Mesenchymal stem cell (in vitro differentiated cells and primary cell): ENCODE measurements at regions not wholly inside any gene's neighbourhood (a gene's known extent, or its start where the extent isn't known, plus 50 kb on each side); places are given as distances from the start of the nearest gene placed in this dataset.

Experiments
- DNase-seq: peaks from one replicate; pipeline ENCODE4 v3.0.0-alpha.2; 2013
- H2AFZ ChIP-seq: one replicate; pipeline ENCODE4 v1.6.1; 2013; ENCODE audit warnings: low read depth, mild to moderate bottlenecking, control low read depth, inconsistent platforms, low read length, moderate library complexity
- H2AK5ac ChIP-seq: 2 replicates; pipeline ENCODE4 v1.6.1; 2013; ENCODE audit warnings: low read length, moderate library complexity, mild to moderate bottlenecking, inconsistent platforms; ENCODE audit not compliant: severe bottlenecking
- H2BK120ac ChIP-seq: one replicate; pipeline ENCODE4 v1.6.1; 2013; ENCODE audit warnings: low read depth, mild to moderate bottlenecking, inconsistent platforms, low read length, moderate library complexity
- H2BK12ac ChIP-seq, 2 experiments: one replicate each; pipeline ENCODE4 v1.6.1; 2013; ENCODE audit warnings: inconsistent platforms in 2 of 2, low read length in 2 of 2, mild to moderate bottlenecking in 2 of 2, moderate library complexity in 2 of 2, control low read depth in 1 of 2
- H2BK15ac ChIP-seq: one replicate; pipeline ENCODE4 v1.6.1; 2013; ENCODE audit warnings: mild to moderate bottlenecking, low read depth, inconsistent platforms; ENCODE audit not compliant: poor library complexity, severe bottlenecking
- H2BK5ac ChIP-seq: 2 replicates; pipeline ENCODE4 v1.6.1; 2013; ENCODE audit warnings: low read depth, mild to moderate bottlenecking, low read length, control low read depth, inconsistent platforms; ENCODE audit not compliant: poor library complexity, severe bottlenecking
- H3K14ac ChIP-seq, 2 experiments: one replicate each; pipeline ENCODE4 v1.6.1; 2013; ENCODE audit warnings: inconsistent platforms in 2 of 2, low read length in 2 of 2, control low read depth in 1 of 2, mild to moderate bottlenecking in 1 of 2, moderate library complexity in 1 of 2
- H3K18ac ChIP-seq, 2 experiments: one replicate each; pipeline ENCODE4 v1.6.1; 2013; ENCODE audit warnings: inconsistent platforms in 2 of 2, low read length in 2 of 2, control low read depth in 1 of 2, low read depth in 1 of 2, mild to moderate bottlenecking in 1 of 2
- H3K23ac ChIP-seq, 2 experiments: one replicate each; pipeline ENCODE4 v1.6.1; 2013; ENCODE audit warnings: inconsistent platforms in 2 of 2, low read length in 2 of 2, mild to moderate bottlenecking in 2 of 2, moderate library complexity in 2 of 2, control low read depth in 1 of 2
- H3K27ac ChIP-seq: 2 replicates; pipeline ENCODE4 v1.5.1; 2013; ENCODE audit warnings: mild to moderate bottlenecking, moderate library complexity, low read length, control low read depth, inconsistent platforms; ENCODE audit not compliant: poor library complexity, severe bottlenecking
- H3K27me3 ChIP-seq, 2 experiments: 2 replicates each; pipeline versions ENCODE4 v1.6.1 to v1.7.0; 2013; ENCODE audit warnings: low read length in 2 of 2, mild to moderate bottlenecking in 2 of 2, moderate library complexity in 2 of 2, control low read depth in 1 of 2, inconsistent platforms in 1 of 2; ENCODE audit not compliant: control insufficient read depth in 1 of 2, insufficient read depth in 1 of 2
- H3K36me3 ChIP-seq, 2 experiments: 2 replicates each; pipeline versions ENCODE4 v1.6.1 to v1.7.0; 2013; ENCODE audit warnings: low read length in 2 of 2, control low read depth in 1 of 2, inconsistent platforms in 1 of 2, low read depth in 1 of 2, mild to moderate bottlenecking in 1 of 2; ENCODE audit not compliant: insufficient read depth in 2 of 2, control insufficient read depth in 1 of 2
- H3K4ac ChIP-seq, 2 experiments: one replicate each; pipeline ENCODE4 v1.6.1; 2013; ENCODE audit warnings: inconsistent platforms in 2 of 2, low read length in 2 of 2, mild to moderate bottlenecking in 2 of 2, moderate library complexity in 2 of 2, control low read depth in 1 of 2, low read depth in 1 of 2
- H3K4me1 ChIP-seq: 2 replicates; pipeline ENCODE4 v1.6.1; 2013; ENCODE audit warnings: low read depth, low read length, control low read depth; ENCODE audit not compliant: control insufficient read depth, insufficient read depth
- H3K4me2 ChIP-seq: 2 replicates; pipeline ENCODE4 v1.6.1; 2013; ENCODE audit warnings: low read length, mild to moderate bottlenecking, inconsistent platforms; ENCODE audit not compliant: poor library complexity, severe bottlenecking
- H3K4me3 ChIP-seq, 2 experiments: 2 replicates each; pipeline versions ENCODE4 v1.5.1 to v1.7.0; 2013; ENCODE audit warnings: low read length in 2 of 2, mild to moderate bottlenecking in 2 of 2, control low read depth in 1 of 2, low read depth in 1 of 2; ENCODE audit not compliant: insufficient read depth in 1 of 2
- H3K79me1 ChIP-seq: replicated peaks from 2 replicates; pipeline ENCODE4 v1.6.1; 2013; ENCODE audit warnings: mild to moderate bottlenecking, control low read depth, low read length, inconsistent platforms; ENCODE audit not compliant: poor library complexity, severe bottlenecking
- H3K9ac ChIP-seq: 2 replicates; pipeline ENCODE4 v1.7.0; 2013; ENCODE audit warnings: mild to moderate bottlenecking, low read length, moderate library complexity
- H3K9me3 ChIP-seq: 2 replicates; pipeline ENCODE4 v1.7.0; 2013; ENCODE audit warnings: mild to moderate bottlenecking, low read length; ENCODE audit not compliant: control insufficient read depth
- H4K8ac ChIP-seq: one replicate; pipeline ENCODE4 v1.6.1; 2013; ENCODE audit warnings: inconsistent platforms, mild to moderate bottlenecking, low read length, moderate library complexity
- H4K91ac ChIP-seq: one replicate; pipeline ENCODE4 v1.6.1; 2013; ENCODE audit warnings: mild to moderate bottlenecking, low read length, inconsistent platforms
- WGBS: methylation state at CpG from one replicate; pipeline ENCODE4 v1.1.7; 2013; ENCODE audit warnings: mixed read lengths; 5-methylcytosine and 5-hydroxymethylcytosine counted together

DNA sequence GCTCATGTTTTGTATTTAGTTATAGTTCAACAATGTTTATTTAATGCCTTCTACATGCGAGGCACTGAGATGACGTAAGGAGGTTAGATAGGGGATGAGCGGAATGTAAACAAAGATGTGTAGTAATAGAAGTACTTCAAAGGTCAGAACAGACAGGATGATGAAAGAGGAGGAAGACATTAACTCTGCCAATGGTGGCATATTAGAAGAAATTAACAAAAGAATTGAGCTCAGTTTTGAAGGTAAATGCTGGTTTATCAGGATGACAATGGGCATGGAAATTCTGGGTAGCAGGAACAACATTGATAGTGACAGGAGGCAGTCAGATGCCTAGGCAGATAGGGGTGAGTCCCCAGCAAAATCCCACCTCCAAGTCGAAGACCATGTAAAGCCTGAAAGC, 62.3 kb upstream of the PGRMC2 start:
- Histone ChIP-seq H3K36me3 (peaks cover 0 to 4% of the 10 kb centered on the region in 2 experiments), H3K18ac (peak overlapping the region; percentile 65 to 88), H4K91ac (no peak overlapping the region), H2BK12ac (peak overlapping the region; percentile 12 to 100), H2AFZ (no peak overlapping the region), H3K27ac (no peak overlapping the region), H3K4ac (peak overlapping the region; percentile 25 to 65), H2BK120ac (peak overlapping the region; percentile 78), H3K23ac (no peak overlapping the region), H3K14ac (no peak overlapping the region), H3K27me3 (no peaks in the 10 kb centered on the region), H3K4me3 (no peak overlapping the region), H2BK15ac (no peak overlapping the region), H3K4me2 (no peak overlapping the region), H4K8ac (no peak overlapping the region), H3K79me1 (peaks cover 2% of the 10 kb centered on the region), H3K9ac (no peak overlapping the region), H2AK5ac (peak overlapping the region; percentile 7), H3K9me3 (no peaks in the 10 kb centered on the region), H2BK5ac (peak overlapping the region; percentile 1), H3K4me1 (peaks cover 6% of the 10 kb centered on the region)
- WGBS, result 20% methylated on average over 4 of the region's 4 CpGs
- DNase-seq, result peak; percentile 95

DNA sequence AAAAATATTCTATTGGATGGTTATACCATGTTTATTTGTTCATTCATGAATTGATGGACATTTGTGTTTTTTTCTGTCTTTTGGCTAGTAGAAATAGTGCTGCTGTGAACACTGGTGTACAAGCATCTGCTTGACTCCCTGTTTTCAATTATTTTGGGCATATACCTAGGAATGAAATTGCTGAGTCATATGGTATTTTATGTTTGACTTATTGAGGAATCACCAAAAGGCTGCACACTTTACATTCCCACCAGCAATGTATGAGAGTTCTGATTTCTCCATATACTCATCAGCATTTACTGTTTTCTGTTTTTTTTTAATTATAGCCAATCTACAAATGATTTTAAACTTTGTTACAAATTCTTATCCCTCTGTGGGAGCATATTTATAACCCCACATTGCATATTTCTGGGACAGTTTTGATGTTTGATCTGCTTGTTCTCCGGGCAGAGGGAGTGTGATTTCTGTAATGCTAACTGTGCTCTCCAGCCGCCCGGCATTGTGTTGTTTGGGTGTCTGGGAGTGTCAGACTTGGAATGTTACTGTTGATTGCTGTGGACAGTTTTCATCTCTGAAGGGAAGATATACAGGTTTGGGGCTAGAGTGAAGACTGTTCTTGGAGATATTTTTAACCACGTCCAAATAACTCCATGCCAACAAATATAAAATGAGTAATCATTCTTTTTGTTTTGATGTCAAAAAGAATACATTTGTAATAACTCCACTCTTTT, 60.5 kb upstream of the PGRMC2 start:
- Histone ChIP-seq H2BK12ac (peak overlapping the region; percentile 63 to 84), H3K4me2 (no peak overlapping the region), H3K36me3 (peaks cover 0 to 4% of the 10 kb centered on the region in 2 experiments), H2BK15ac (no peak overlapping the region), H4K8ac (peak overlapping the region; percentile 64), H3K4me1 (peaks cover 4% of the 10 kb centered on the region), H3K23ac (no peak overlapping the region), H3K9me3 (no peaks in the 10 kb centered on the region), H2AK5ac (peak overlapping the region; percentile 54), H4K91ac (no peak overlapping the region), H3K9ac (peak overlapping the region; percentile 15), H3K4me3 (no peak overlapping the region), H3K14ac (no peak overlapping the region), H3K27me3 (no peaks in the 10 kb centered on the region), H3K18ac (peak overlapping the region; percentile 57 to 70), H2BK5ac (no peak overlapping the region), H3K79me1 (peaks cover 2% of the 10 kb centered on the region), H2AFZ (no peak overlapping the region), H3K27ac (peak overlapping the region; percentile 64), H3K4ac (peak overlapping the region in 1 of 2 experiments; percentile 51), H2BK120ac (peak overlapping the region; percentile 61)
- 37% methylated on average over 3 of the region's 4 CpGs for WGBS
- peak; percentile 37 for DNase-seq

DNA sequence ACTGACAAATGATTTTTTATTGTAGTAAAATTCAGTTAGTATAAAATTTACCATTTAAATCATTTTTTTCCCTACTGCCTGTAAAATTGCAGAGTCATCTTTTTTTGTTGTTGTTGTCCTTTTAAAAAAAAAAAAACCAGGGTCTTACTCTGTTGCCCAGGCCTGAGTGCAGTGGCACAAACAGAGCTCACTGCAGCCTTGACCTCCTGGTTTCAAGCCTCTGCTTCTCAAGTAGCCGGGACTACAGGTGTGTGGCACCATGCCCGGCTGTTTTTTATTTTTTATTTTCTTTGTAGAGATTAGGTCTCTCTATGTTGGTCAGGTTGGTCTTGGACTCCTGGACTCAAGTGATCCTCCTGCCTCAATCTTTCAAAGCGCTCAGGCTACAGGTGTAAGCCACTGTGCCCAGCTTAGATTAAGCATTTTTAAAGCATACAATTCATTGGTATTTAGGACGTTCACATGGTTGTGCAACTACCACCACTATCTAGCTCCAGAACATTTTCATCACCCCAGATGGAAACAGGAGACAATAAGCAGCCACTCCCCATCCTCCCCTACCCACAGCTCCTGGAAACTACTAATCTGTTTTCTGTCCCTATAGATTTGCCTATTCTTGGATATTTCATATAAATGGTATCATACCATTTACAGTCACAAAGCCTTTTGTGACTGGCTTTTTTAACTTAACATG, 59.7 kb upstream of the PGRMC2 start:
- no peaks in the 10 kb centered on the region for H3K27me3 ChIP-seq
- no peak overlapping the region for H4K8ac ChIP-seq

GRCh38 chr4:128346054-128346716, 58.6 kb upstream of the PGRMC2 start:
- Histone ChIP-seq H2BK120ac (no peak overlapping the region), H3K79me1 (peaks cover 2% of the 10 kb centered on the region), H2BK5ac (no peak overlapping the region), H4K8ac (no peak overlapping the region), H4K91ac (no peak overlapping the region), H3K27ac (no peak overlapping the region), H3K4me1 (peaks cover 4% of the 10 kb centered on the region), H3K27me3 (no peaks in the 10 kb centered on the region), H2BK15ac (no peak overlapping the region), H3K36me3 (peaks cover 0 to 4% of the 10 kb centered on the region in 2 experiments), H3K9ac (no peak overlapping the region), H3K4ac (no peak overlapping the region), H3K23ac (no peak overlapping the region), H3K14ac (no peak overlapping the region), H2AFZ (no peak overlapping the region), H2BK12ac (no peak overlapping the region), H3K18ac (no peak overlapping the region), H3K4me3 (no peak overlapping the region), H3K4me2 (no peak overlapping the region), H2AK5ac (no peak overlapping the region), H3K9me3 (no peaks in the 10 kb centered on the region)
- no peak for DNase-seq
- WGBS, result 75% methylated on average over 2 of the region's 3 CpGs

More for the DNA sequence above, 59.7 kb upstream of the PGRMC2 start:
- Histone ChIP-seq H3K4ac (no peak overlapping the region), H3K9ac (no peak overlapping the region), H3K36me3 (peaks cover 0 to 4% of the 10 kb centered on the region in 2 experiments), H3K27ac (peak overlapping the region; percentile 42), H3K79me1 (peaks cover 2% of the 10 kb centered on the region), H3K4me1 (peaks cover 4% of the 10 kb centered on the region), H2BK5ac (no peak overlapping the region), H3K14ac (no peak overlapping the region), H3K9me3 (no peaks in the 10 kb centered on the region), H4K91ac (no peak overlapping the region), H3K18ac (no peak overlapping the region), H2BK120ac (no peak overlapping the region), H2AK5ac (peak overlapping the region; percentile 26), H3K4me3 (no peak overlapping the region), H2BK12ac (no peak overlapping the region), H2AFZ (no peak overlapping the region), H2BK15ac (no peak overlapping the region), H3K23ac (no peak overlapping the region), H3K4me2 (no peak overlapping the region)
- peak; percentile 49 for DNase-seq
- WGBS, result 79% methylated on average over 4 of the region's 4 CpGs
